Endothelial cell of umbilical vein (primary cell): ENCODE measurements at regions not wholly inside any gene's neighbourhood (a gene's known extent, or its start where the extent isn't known, plus 50 kb on each side); places are given as distances from the start of the nearest gene placed in this dataset.

Source experiments
- BruUV-seq: library from RNA; stranded (reverse); fragments of 400-500 nt; replicated peaks from 2 replicates; lab custom pipeline; 2021; lab: Mats Ljungman, UMichigan
- CTCF ChIA-PET: fragments of 300-600, 350-600 bp; sonication (Branson Sonifier 250); formaldehyde crosslinking; loops from one replicate; lab custom pipeline; 2021; ENCODE audit warnings: antibody characterized with exemption, inconsistent platforms; lab: Charles Lee
- POLR2A ChIA-PET: fragments of 300-600, 350-600 bp; sonication (Branson Sonifier 250); formaldehyde crosslinking; loops from one replicate; lab custom pipeline; 2021; ENCODE audit warnings: antibody characterized with exemption, inconsistent platforms; lab: Charles Lee
- DNase-seq: peaks from one replicate; pipeline ENCODE4 v3.0.0-alpha.2; 2011; ENCODE audit warnings: low read depth, low spot score
- FAIRE-seq: peaks from 2 replicates; lab custom pipeline; 2011; peaks lifted over from hg19 to GRCh38; lab: Jason Lieb, UNC
- H2AFZ ChIP-seq: 2 replicates; pipeline ENCODE4 v1.6.0; 2012; ENCODE audit warnings: low read depth, low read length, control low read depth, inconsistent platforms
- H3K27ac ChIP-seq: 2 replicates; pipeline ENCODE4 v1.5.1; 2011; ENCODE audit warnings: low read depth, mild to moderate bottlenecking, control low read depth, low read length, moderate library complexity; ENCODE audit not compliant: insufficient read depth
- H3K27me3 ChIP-seq, 2 experiments: 2 replicates each; pipeline versions ENCODE4 v1.6.0 to v1.6.1; 2011; ENCODE audit warnings: low read length in 2 of 2, mixed read lengths in 1 of 2; ENCODE audit not compliant: control insufficient read depth in 2 of 2, insufficient read depth in 2 of 2
- H3K36me3 ChIP-seq, 2 experiments: 2 replicates in 1 of 2; 3 replicates in 1 of 2; pipeline ENCODE4 v1.5.1; 2011; ENCODE audit warnings: low read length in 2 of 2, mild to moderate bottlenecking in 1 of 2, moderate library complexity in 1 of 2; ENCODE audit not compliant: control insufficient read depth in 2 of 2, insufficient read depth in 2 of 2; ENCODE audit errors: extremely low read depth in 1 of 2
- H3K4me1 ChIP-seq: 3 replicates; pipeline ENCODE4 v1.5.1; 2011; ENCODE audit warnings: mild to moderate bottlenecking, low read length; ENCODE audit not compliant: control insufficient read depth, insufficient read depth; ENCODE audit errors: extremely low read depth
- H3K4me2 ChIP-seq: 2 replicates; pipeline ENCODE4 v1.6.1; 2011; ENCODE audit warnings: low read length, control low read depth, mixed read lengths; ENCODE audit not compliant: insufficient read depth
- H3K4me3 ChIP-seq, 3 experiments: fragments of 200-600 bp in 1 of 3; sonication (generic), shearing (Covaris generic) in 1 of 3; replicated peaks in 1 of 3; 2 replicates each; pipeline ENCODE4 v1.5.1; 2011 to 2016; ENCODE audit warnings: control low read depth in 3 of 3, low read length in 3 of 3, mild to moderate bottlenecking in 2 of 3, inconsistent platforms in 1 of 3, low read depth in 1 of 3, moderate library complexity in 1 of 3; ENCODE audit not compliant: insufficient read depth in 1 of 3
- H3K79me2 ChIP-seq: 2 replicates; pipeline ENCODE4 v1.6.0; 2012; ENCODE audit warnings: low read length, inconsistent platforms; ENCODE audit not compliant: control insufficient read depth, insufficient read depth
- H3K9ac ChIP-seq: replicated peaks from 2 replicates; pipeline ENCODE3; 2011; ENCODE audit warnings: low read length, control low read depth; ENCODE audit not compliant: insufficient read depth; ENCODE audit errors: extremely low read depth
- H3K9me1 ChIP-seq: replicated peaks from 3 replicates; pipeline ENCODE4 v1.6.0; 2011; ENCODE audit warnings: mild to moderate bottlenecking, low read length; ENCODE audit not compliant: control insufficient read depth, insufficient read depth; ENCODE audit errors: extremely low read depth
- H3K9me3 ChIP-seq: replicated peaks from 2 replicates; pipeline ENCODE4 v1.5.1; 2012; ENCODE audit warnings: low read length, inconsistent platforms; ENCODE audit not compliant: control insufficient read depth, insufficient read depth
- H4K20me1 ChIP-seq: replicated peaks from 2 replicates; pipeline ENCODE3; 2011; ENCODE audit warnings: mild to moderate bottlenecking, low read length; ENCODE audit not compliant: control insufficient read depth, insufficient read depth; ENCODE audit errors: extremely low read depth
- CTCF ChIP-seq, 2 donors: IDR thresholded peaks; 1 replicate in 1 of 2; 2 replicates in 1 of 2; pipeline ENCODE4 v1.5.1; 2011; ENCODE audit warnings: low read length in 2 of 2, mild to moderate bottlenecking in 2 of 2, moderate library complexity in 2 of 2, control low read depth in 1 of 2, inconsistent platforms in 1 of 2, low read depth in 1 of 2; ENCODE audit not compliant: insufficient read depth in 1 of 2; ENCODE audit errors: extremely low read depth in 1 of 2
- EZH2 ChIP-seq: IDR thresholded peaks from 2 replicates; pipeline ENCODE4 v1.6.1; 2012; ENCODE audit warnings: borderline replicate concordance, low read depth, mild to moderate bottlenecking, moderate library complexity, low read length, inconsistent platforms; ENCODE audit not compliant: severe bottlenecking
- FOS ChIP-seq: IDR thresholded peaks from 2 replicates; pipeline ENCODE4 v1.6.1; 2011; ENCODE audit warnings: mild to moderate bottlenecking, low read length, moderate library complexity, borderline replicate concordance; ENCODE audit not compliant: insufficient read depth
- GATA2 ChIP-seq: IDR thresholded peaks from 2 replicates; pipeline ENCODE4 v1.7.0; 2011; ENCODE audit warnings: low read depth, mild to moderate bottlenecking, moderate library complexity, mixed read lengths, low read length; ENCODE audit not compliant: insufficient read length, insufficient read depth
- JUN ChIP-seq: IDR thresholded peaks from 2 replicates; pipeline ENCODE4 v1.6.1; 2011; ENCODE audit warnings: borderline replicate concordance, low read depth; ENCODE audit not compliant: insufficient read length, insufficient read depth
- MAX ChIP-seq: IDR thresholded peaks from 2 replicates; pipeline ENCODE4 v1.6.1; 2011; ENCODE audit not compliant: insufficient read depth, insufficient read length
- MYC ChIP-seq: IDR thresholded peaks from one replicate; pipeline ENCODE4 v1.6.1; 2011; ENCODE audit warnings: mild to moderate bottlenecking, low read depth, low read length
- POLR2A ChIP-seq: IDR thresholded peaks from 2 replicates; pipeline ENCODE4 v1.6.1; 2012; ENCODE audit warnings: low read depth, mild to moderate bottlenecking, control low read depth, low read length
- POLR2AphosphoS5 ChIP-seq: IDR thresholded peaks from 2 replicates; pipeline ENCODE4 v1.6.1; 2012; ENCODE audit warnings: low read depth, mild to moderate bottlenecking, control low read depth, low read length, moderate library complexity; ENCODE audit not compliant: insufficient read depth
- dilution Hi-C: fragments of 300-500 bp; cut with MboI; formaldehyde crosslinking; loops from one replicate; pipeline ENCODE4 v1.15.0; 2019; ENCODE audit warnings: low sequenced_read_pairs; ENCODE audit not compliant: extremely low pct_ligation_motif_present
- intact Hi-C: fragments of 100-400 bp; cut with micrococcal nuclease; formaldehyde crosslinking; loops from one replicate; pipeline ENCODE4 v1.10.0; 2022

- no peaks in the 10 kb centered on the region for H3K27me3 ChIP-seq
- no peaks in the 10 kb centered on the region for H3K79me2 ChIP-seq
- H3K4me1 ChIP-seq, result no peaks in the 10 kb centered on the region
- H3K9ac ChIP-seq, result no peak overlapping the region
- H3K4me2 ChIP-seq, result no peak overlapping the region
- DNase-seq (no peak), FAIRE-seq (no peak)
- no peaks in the 10 kb centered on the region for H4K20me1 ChIP-seq
- no peak for TF ChIP-seq POLR2AphosphoS5
- TF ChIP-seq MYC, result no peak
- no peak for TF ChIP-seq CTCF (IDR thresholded peaks at IDR 0.05; ENCODE audit: extremely low read depth in 1 of 2, insufficient read depth in 1 of 2, low read depth in 1 of 2, low read length in 2 of 2)
- TF ChIP-seq JUN, result no peak
- TF ChIP-seq MAX, result no peak
- no peak for TF ChIP-seq FOS
- TF ChIP-seq POLR2A, result no peak
- H3K27ac ChIP-seq, result no peak overlapping the region
- no peaks in the 10 kb centered on the region for H3K36me3 ChIP-seq
- ChIA-PET POLR2A (no interaction called here), CTCF (no interaction called here)
- no peak overlapping the region for H3K4me3 ChIP-seq
- dilution Hi-C loops, result no loop called here
- no peak overlapping the region for H2AFZ ChIP-seq
- intact Hi-C loops, result no loop called here
- H3K9me3 ChIP-seq, result no peaks in the 10 kb centered on the region
- H3K9me1 ChIP-seq, result no peaks in the 10 kb centered on the region
- BruUV-seq, result no TSS peak
Observed at GRCh38 chr2:187995556-187995955, 296.1 kb upstream of the GULP1 start.

- TF ChIP-seq EZH2 (no peak), CTCF (IDR thresholded peaks at IDR 0.05; ENCODE audit: extremely low read depth in 1 of 2, insufficient read depth in 1 of 2, low read depth in 1 of 2, low read length in 2 of 2) (no peak), POLR2A (no peak), GATA2 (no peak), POLR2AphosphoS5 (no peak), MAX (no peak)
- Histone ChIP-seq H3K4me2 (no peak overlapping the region), H3K9me3 (no peaks in the 10 kb centered on the region), H2AFZ (no peak overlapping the region), H3K36me3 (no peaks in the 10 kb centered on the region), H3K27me3 (no peaks in the 10 kb centered on the region), H4K20me1 (no peaks in the 10 kb centered on the region), H3K27ac (no peak overlapping the region), H3K4me1 (no peaks in the 10 kb centered on the region), H3K9me1 (no peaks in the 10 kb centered on the region), H3K4me3 (no peak overlapping the region), H3K9ac (no peak overlapping the region), H3K79me2 (no peaks in the 10 kb centered on the region)
- DNase-seq (no peak), FAIRE-seq (no peak)
- dilution Hi-C loops (no loop called here), intact Hi-C loops (no loop called here)
- BruUV-seq, result no TSS peak
- POLR2A ChIA-PET, result no interaction called here
- CTCF ChIA-PET, result no interaction called here
Observed at GRCh38 chr2:187996630-187997029, 295.0 kb upstream of the GULP1 start.
